HG02610 (cell line): ENCODE measurements at regions not wholly inside any gene's neighbourhood (a gene's known extent, or its start where the extent isn't known, plus 50 kb on each side); places are given as distances from the start of the nearest gene placed in this dataset.
"Not testable (repeated sequence)": the region's sequence is repeated elsewhere in the genome, so short reads cannot be mapped to it uniquely, and the experiment has no call there.

Experiments used
- ATAC-seq: cut with Tn5 transposase; IDR thresholded peaks from one replicate; pipeline ENCODE4 v1.9.1; 2021; ENCODE audit warnings: mild to moderate bottlenecking, moderate library complexity; ENCODE audit not compliant: unreplicated experiment

DNA sequence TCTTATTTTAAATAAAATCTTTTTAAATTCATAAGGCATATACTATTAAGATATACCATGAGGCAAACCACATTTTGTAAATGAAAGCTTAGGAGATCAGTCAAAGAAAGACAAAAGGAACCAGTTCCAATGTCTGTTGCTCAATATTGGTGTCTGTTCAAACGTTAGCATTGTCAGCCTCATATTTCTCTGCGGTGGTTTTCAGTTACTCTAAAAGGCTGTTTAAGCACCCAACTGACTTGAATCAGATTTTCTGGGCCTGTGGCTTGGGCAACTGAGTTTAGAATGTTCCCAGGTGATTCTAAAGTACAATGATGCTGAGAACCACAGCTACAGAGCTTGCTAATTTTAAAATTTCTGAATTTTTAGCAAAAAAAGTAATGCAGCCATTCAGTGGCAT, 166.3 kb upstream of the KIF2A start:
- ATAC-seq, result no peak

DNA sequence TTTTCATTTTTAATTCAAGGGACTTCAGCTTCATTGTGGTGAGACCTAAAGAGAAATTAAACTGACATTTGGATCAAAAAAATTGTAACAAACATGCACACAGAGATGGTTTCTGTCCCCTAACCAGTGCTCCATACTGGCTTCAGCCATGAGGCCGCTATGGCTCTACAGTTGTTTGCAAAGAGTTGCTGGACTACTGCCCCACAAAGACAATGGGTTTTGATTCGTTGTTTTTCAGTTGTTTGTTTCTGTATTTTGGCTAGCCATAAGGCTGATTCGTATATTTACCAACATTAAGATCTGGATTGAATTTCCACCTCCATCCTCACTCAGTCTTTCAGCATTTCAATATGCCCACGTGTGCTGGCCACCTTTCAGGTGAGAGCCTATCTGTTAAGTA, 163.7 kb upstream of the KIF2A start:
- ATAC-seq, result no peak

DNA sequence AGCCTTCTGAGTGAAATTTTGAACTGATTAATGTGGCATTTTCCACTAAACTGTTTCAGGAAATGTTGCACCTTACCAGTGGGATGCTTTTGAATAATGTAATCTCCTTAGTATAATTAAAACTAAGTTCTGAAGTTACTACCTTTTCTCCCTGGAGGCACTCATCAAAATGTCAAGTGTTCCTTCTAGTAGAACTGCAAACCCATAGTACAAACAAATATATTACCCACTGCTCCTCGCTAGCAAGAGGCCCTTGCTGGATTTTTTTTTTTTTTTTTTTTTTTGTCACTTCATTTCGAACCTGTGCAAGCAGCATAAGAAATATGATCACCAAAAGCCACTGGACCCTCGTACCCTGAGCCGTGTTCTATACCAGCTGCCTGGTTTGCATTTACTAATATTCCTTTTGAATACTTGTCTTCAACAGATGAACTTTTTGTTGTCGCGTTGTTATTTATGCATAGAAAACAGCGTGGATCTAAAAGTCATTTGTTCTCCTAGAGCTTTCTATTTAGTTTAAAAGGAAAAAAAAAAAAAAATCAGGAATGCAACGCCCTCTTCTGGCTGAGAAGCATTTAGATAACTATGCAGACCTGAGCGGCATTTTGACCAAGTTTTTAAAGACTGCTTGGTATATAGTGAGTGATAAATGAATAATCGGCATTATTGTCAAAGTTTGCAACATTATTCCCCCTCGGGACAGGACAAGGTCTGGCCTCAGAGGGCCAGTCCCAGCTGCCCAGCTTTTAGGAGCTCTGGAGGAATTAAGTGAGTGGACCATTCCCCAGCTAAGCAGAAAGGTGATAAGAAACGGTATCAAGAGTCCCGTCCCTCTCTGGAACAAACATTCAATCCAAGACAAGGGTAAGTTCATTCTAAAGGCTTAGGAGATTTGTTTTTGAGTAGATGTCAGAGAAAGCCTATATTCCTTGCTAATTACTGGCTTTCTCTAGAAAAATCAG, 162.5 kb upstream of the KIF2A start:
- no peak for ATAC-seq

DNA sequence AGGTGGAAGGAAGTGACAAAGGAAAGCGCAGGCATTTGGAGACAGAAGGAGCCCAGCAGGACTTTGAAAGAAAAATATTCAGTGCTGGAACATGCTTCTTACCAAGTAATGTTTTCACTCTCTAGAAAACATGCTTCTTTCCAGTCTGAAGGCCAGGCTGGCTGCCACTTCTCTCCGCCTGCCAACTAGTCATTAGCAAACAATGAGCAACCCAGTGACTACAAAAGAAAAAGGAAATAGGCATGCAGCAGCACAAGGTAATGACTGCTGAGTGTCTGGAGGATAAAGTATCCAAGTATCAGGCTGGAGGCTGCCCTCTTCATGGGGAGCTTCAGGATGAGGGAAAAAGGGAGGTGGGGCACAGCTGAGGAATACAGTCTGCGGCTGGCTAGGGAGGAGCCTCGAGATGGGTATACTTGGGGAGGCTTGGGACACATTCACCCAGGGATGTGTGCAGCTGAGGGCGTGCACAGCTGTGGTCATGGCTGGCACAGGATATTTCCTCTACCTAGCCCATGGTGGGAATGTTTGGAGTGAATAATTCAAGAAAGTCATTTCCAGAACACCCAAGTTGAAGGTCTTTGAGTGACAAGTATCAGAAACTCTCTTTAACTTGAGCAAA, 161.5 kb upstream of the KIF2A start:
- no peak for ATAC-seq

DNA sequence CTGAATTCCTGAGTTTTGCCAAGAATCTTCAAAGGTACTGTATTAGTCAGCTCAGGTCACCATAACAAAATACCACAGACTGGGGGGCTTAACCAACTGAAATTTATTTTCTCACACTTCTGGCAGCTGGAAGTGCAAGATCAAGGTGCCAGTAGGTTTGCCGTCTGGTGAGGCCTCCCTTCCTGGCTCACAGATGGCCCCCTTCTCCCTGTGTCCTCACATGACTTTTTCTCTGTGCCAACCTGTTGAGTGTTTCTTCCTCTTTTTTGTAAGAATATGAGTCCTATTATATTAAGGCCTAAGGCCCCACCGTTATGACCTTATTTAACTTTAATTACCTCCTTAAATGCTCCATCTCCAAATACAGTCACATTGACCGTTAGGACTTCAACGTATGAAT, 156.1 kb upstream of the KIF2A start:
- ATAC-seq, result no peak

DNA sequence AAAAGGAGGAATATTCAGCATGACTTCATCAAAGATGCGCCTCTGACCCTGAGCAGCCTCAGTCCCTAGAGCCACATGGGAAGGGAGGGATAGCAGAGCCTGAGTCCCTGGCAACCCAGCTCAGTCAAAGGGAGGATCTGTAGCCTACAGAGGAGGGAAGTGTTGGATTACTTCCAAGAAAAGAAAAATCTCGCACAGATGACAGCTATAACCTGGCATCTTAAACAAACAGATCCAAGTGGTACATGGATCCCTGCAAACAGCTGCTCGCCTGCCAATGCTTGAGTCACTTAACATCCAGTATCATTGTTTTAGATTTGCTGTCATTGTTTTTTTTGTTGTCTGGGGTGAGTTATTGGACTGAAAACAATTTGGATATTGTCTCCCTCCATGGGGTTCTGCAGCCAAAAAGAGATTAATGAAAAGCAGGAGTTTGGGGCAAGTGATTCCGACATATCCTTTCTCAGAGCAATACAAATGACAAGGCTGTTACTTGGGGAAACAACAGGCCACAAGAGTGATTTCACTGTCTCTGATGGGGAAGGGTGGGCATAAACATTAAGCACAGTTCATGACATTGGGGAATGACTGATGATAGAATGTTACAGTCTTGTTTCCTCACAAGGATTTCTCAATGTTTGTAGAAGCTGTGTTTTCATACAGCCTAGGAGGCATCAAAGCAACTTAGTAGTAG, 153.5 kb upstream of the KIF2A start:
- no peak for ATAC-seq

DNA sequence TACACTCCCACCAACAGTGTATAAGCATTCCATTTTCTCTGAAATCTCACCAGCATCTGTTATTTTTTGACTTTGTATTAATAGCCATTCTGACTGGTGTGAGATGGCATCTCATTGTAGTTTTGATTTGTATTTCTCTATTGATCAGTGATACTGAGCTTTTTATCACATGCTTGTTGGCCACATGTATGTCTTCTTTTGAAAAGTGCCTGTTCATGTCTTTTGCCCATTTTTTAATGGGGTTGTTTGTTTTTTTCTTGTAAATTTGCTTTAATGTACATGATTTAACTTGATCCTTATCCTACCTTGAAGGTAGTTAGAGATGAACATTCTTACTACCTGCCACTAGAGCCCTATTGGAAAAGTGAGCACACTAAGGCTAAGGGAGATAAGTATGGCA, 151.2 kb upstream of the KIF2A start:
- ATAC-seq, result no peak

DNA sequence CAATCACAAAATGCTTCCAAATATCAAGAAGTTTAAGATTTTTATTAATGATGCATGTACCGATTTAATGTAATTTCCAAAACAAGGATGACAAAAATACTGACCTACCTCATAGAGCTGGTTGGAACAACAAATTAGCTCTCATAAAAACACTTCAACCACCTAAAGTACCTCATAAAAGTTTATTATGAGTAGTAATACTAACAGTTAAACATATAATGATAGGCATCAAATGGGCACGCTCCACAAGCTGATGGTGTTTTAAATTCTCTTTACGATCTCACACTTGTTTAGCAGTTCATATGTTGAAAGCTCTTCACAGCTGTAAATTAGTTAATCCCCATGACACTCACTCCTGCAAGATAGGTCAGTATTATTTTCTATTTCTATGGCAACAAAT, 150.0 kb upstream of the KIF2A start:
- ATAC-seq, result no peak

DNA sequence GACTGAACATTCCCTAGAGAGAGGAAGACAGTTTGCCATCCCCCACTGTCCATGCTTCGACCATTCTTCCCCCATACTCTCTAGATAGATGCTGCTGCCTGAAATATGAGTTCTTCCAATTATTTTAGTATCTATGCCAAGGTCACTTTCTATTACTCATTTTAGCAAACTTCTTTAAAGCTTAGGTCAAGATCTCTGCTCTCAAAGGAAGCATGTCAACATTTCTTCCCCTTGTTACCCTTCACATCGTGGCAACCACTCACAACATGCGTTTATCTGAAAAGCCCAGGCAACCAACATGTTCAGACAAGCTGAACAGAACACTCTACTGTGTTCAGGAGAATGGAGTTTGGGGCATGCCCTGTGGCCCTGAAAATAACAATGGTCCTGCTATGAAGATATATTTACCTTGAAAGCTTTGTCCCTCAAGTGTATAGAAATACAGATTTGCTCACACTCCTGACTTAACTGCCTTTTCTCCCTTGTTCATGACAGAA, 138.4 kb upstream of the KIF2A start:
- no peak for ATAC-seq

DNA sequence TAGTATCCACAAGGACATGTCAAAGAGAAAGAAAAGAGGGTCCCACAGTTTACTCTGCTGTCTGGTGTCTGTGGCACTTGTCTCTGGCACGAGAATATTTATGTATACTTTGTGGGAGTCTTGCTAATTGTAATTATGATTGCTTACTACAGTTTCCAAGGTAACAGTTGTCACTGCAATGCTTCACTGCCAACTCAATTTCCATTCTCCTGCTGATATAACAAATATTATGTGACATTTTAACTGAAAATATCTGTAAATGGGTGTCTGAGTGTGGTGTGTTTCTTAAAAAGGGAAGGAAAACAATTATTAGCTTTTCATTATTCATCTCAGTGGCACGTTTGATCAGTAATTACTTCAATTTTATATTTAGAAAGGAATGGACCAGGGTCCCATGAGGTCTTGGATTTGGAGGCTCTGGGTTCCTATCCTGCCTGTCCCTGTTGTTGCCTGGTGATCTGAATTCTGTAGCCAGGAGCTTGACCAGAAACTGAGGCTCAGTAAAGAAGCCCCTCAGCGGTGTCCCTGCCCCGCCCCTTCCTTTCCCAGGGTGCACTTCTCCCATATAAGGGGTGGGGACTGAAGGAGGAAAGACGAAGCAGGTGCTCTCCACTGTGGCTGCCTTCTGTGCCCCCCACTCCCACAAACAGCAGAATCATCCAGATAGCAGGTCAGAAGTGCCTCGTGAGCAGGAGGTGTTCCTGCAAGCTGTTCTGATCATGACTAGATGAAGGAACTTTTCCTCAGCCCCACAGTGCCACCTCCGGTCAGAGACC, 137.3 kb upstream of the KIF2A start:
- no peak for ATAC-seq

DNA sequence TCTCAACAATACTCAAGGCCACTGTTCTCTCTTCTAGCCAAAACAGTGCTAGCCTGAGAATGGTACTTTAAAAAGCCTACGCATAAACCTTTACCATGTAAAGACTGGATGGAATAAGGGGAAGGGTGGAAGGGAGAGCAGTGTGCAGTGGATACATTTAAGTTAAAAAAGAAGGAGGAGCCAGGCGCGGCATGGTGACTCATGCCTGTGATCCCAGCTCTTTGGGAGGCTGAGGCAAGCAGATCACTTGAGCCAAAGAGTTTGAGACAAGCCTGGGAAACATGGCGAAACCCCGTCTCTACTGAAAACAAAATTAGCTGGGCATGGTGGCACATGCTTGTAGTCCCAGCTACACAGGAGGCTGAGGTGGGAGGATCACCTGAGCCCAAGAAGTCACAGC, 127.7 kb upstream of the KIF2A start:
- no peak for ATAC-seq

DNA sequence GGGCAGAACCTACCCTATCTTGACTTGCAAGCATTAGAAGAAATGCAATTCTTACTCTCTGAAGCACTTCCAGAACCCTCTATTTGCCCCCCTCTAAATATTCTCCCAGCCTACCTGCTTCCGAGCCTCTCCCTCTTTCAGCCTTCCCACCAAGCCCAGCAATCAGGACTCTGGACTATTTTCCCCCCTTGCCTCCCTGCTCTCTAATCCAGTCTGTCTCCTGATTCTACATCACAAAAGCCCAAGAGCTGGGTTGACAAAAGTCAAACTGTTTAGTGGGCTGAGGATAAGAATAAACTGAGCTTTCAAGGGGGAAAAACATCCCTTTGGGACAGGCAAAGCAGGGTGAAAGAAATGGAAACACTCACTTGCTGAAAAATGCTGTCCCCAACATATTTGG, 123.2 kb upstream of the KIF2A start:
- no peak for ATAC-seq

DNA sequence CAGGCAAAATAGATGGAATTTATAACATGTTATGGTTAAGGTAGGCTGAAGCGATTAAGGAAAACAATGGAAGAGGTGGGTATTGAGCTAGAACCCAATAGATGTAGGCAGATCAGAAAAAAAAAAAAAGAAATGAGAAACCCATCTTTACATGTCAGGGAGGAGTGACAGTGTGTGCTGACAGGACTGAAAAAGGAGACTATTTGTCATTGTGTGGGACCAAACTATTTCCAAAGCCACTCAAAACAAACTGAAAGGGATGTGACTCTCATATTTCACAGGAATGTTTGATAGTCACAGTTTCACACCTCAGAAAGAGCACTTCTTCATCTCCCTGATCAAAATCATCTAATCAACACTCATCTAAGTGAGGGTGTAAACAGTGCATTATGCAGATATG, 122.3 kb upstream of the KIF2A start:
- ATAC-seq, result no peak

DNA sequence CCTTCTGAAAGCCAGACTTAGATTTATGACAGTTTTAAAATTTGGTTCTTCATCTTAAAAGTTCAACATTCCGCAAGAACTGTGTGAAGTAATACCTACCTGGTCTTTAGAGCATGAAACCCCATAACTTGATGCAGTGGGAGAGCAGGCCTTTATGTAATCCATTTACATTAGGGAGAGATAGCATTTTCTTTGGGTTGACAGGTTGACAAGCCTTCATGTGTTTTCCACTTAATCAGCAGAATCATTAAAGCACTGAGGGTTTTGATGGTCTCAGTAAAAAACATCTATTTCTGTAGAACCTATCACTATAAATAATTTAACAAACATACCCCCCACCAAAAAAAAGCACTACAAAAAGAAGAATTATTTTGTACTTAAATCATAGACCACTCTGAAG, 121.6 kb upstream of the KIF2A start:
- ATAC-seq, result no peak

DNA sequence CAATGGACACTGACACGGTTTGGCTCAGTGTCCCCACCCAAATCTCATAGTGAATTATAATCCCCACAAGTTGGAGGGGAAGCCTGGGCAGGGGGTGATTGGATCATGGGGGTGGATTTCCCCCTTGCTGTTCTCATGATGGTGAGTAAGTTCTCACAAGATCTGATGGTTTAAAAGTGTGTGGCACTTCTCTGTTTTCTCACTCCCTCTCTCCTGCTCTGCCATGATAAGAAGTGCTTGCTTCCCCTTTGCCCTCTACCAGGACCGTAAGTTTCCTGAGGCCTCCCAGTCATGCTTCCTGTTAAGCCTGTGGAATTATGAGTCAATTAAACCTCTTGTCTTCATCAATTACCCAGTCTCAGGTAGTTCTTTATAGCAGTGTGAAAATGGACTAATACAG, 115.8 kb upstream of the KIF2A start:
- ATAC-seq, result no peak

DNA sequence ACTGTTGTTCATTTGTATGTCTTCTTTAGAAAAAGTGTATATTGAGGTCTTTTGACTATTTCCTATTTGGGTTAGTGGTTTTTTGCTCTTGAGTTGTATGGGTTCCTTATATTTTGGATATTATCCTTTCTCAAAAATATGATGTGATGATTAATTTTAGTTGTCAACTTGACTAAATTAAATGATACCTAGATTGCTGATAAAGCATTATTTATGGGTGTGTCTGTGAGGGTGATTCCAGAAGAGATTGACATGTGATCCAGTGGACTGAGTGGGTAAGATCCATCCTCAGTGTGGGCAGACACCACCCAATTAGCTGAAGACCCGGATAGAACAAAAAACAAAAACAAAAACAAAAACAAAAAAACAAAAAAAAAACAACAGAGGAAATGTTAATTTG, 115.1 kb upstream of the KIF2A start:
- no peak for ATAC-seq

DNA sequence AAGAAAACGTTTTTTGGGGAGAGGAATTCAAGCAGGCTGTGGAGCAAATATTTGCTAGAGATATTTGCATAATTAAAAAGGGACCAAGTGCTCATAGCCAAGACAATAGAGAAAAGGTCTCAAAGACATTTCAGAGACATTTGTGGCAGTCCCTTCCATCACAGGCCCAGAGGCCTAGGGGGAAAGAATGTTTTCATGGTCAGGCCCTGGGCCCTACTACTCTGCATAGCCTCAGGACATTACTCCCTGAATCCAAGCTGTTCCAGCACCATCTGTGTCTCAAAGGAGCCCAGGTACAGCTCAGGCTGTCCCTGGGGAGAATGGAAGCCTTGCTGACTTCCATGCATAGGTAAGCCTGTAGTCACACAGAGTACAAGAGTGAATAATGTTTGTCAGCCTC, 113.0 kb upstream of the KIF2A start:
- no peak for ATAC-seq

DNA sequence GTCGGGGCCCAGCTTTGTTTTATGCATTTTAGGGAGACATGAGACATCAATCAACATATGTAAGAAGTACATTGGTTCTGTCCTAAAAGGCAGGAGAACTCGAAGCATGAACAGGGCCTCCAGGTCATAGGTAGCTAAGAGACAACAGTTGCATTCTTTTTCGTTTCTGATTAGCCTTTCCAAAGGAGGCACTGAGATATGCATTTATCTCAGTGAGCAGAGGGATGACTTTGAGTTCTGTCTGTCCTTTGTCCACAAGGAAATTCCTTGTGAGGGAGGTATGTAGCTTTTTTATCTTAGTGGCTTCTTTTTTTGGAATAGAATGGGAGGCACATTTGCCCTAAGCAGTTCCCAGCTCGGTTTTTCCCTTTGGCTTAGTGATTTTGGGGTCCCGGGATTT, 109.5 kb upstream of the KIF2A start:
- ATAC-seq, result not testable (repeated sequence)

DNA sequence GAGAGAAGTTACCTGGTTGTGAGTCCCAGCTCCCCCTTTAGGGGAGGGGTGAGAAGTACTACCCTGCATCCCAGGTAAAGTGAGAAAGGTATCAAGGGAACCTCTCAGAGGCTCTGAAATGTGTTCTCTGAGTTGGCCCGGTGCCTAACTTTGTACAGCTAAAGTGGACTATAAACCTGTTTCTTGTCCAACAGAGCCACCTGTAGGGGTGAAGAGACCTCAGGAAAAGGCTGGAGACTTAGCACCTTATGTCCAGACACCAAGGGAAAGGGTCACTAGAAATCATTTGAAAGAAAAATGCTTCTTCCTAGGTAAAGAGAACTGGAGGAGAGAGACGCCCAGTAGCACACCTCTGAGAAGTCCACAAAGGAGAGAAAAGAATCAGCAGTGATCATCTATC, 108.3 kb upstream of the KIF2A start:
- ATAC-seq, result no peak

DNA sequence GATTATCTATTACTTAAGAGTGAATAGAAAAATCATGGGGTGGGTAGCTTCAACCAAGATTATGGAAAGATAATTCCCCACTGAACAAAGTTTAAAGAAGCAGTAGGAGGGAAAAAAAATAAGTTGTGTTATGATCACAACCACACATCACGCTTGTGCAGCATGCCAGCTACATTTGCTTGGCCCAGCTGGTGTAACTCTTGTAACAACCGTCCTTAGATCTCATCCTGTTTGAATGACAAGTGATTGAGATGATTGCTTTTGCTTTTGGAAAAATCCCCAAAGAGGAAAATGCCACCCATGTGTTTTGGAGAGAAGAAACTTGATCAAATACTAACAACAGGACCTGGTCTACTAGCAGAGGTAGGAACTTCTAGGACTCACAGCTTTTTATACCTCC, 107.6 kb upstream of the KIF2A start:
- no peak for ATAC-seq
